Panc1 (cell line): ENCODE measurements at regions not wholly inside any gene's neighbourhood (a gene's known extent, or its start where the extent isn't known, plus 50 kb on each side); places are given as distances from the start of the nearest gene placed in this dataset.

ENCODE experiments used
- ATAC-seq: fragments of 200-7000 bp; cut with Tn5 transposase; 2 replicates; pipeline ENCODE4 v1.9.1; 2020; ENCODE audit warnings: mild to moderate bottlenecking, moderate library complexity
- BruUV-seq: library from RNA; stranded (reverse); fragments of 400-500 nt; replicated peaks from 2 replicates; lab custom pipeline; 2021; lab: Mats Ljungman, UMichigan
- CTCF ChIA-PET: fragments of 300-600 bp; sonication (Branson Sonifier 250); formaldehyde crosslinking; loops from one replicate; lab custom pipeline; 2022; ENCODE audit warnings: antibody characterized with exemption; lab: Charles Lee
- POLR2A ChIA-PET: fragments of 300-600 bp; sonication (Branson Sonifier 250); formaldehyde crosslinking; loops from one replicate; lab custom pipeline; 2022; ENCODE audit warnings: antibody characterized with exemption; lab: Charles Lee
- DNase-seq: peaks from one replicate; pipeline ENCODE4 v3.0.0-alpha.2; 2010; ENCODE audit warnings: low read depth, low spot score
- H3K27ac ChIP-seq: 2 replicates; pipeline ENCODE4 v1.5.1; 2011; ENCODE audit warnings: mild to moderate bottlenecking, low read length, inconsistent platforms
- H3K27me3 ChIP-seq: fragments of 200-500 bp; sonication (Bioruptor generic); 2 replicates; pipeline ENCODE4 v1.6.0; 2014; ENCODE audit warnings: low read length, inconsistent platforms; ENCODE audit not compliant: control insufficient read depth, insufficient read depth
- H3K36me3 ChIP-seq: fragments of 200-500 bp; sonication (Bioruptor generic); 2 replicates; pipeline ENCODE4 v1.5.1; 2014; ENCODE audit warnings: inconsistent platforms, mild to moderate bottlenecking, low read length, moderate library complexity; ENCODE audit not compliant: control insufficient read depth, insufficient read depth
- H3K4me1 ChIP-seq: 2 replicates; pipeline ENCODE4 v1.5.1; 2011; ENCODE audit warnings: inconsistent platforms, mild to moderate bottlenecking, low read length, moderate library complexity; ENCODE audit not compliant: control insufficient read depth, insufficient read depth
- H3K4me3 ChIP-seq, 2 experiments: 2 replicates each; pipeline ENCODE4 v1.5.1; 2011 to 2012; ENCODE audit warnings: low read depth in 2 of 2, low read length in 2 of 2, mild to moderate bottlenecking in 2 of 2, inconsistent platforms in 1 of 2, moderate library complexity in 1 of 2
- H3K9me3 ChIP-seq: fragments of 200-500 bp; sonication (Bioruptor generic); 2 replicates; pipeline ENCODE4 v1.5.1; 2014; ENCODE audit warnings: low read depth, mild to moderate bottlenecking, inconsistent platforms, low read length, moderate library complexity; ENCODE audit not compliant: control insufficient read depth, insufficient read depth
- CTCF ChIP-seq: fragments of 450-650 bp; IDR thresholded peaks from 2 replicates; pipeline ENCODE4 v1.5.1; 2017; ENCODE audit warnings: mild to moderate bottlenecking
- POLR2AphosphoS5 ChIP-seq: IDR thresholded peaks from 2 replicates; pipeline ENCODE4 v1.6.1; 2012; ENCODE audit warnings: mild to moderate bottlenecking, low read depth, low read length, moderate library complexity
- REST ChIP-seq, 2 experiments: IDR thresholded peaks; 2 replicates each; pipeline ENCODE4 v1.6.1; 2011 to 2012; ENCODE audit warnings: low read depth in 2 of 2, control low read depth in 1 of 2, low read length in 1 of 2, mild to moderate bottlenecking in 1 of 2, moderate library complexity in 1 of 2; ENCODE audit not compliant: insufficient read depth in 1 of 2
- SIN3A ChIP-seq: IDR thresholded peaks from 2 replicates; pipeline ENCODE4 v1.6.1; 2012; ENCODE audit warnings: low read depth, mild to moderate bottlenecking, low read length, moderate library complexity, borderline replicate concordance; ENCODE audit not compliant: insufficient read depth
- TCF7L2 ChIP-seq: IDR thresholded peaks from 2 replicates; pipeline ENCODE4 v1.6.1; 2011; ENCODE audit warnings: mild to moderate bottlenecking, low read depth, low read length, inconsistent platforms
- in situ Hi-C: cut with HindIII; loops from 2 replicates; pipeline ENCODE4 v1.10.0; 2016; ENCODE audit warnings: low sequenced_read_pairs, low pct_unique_long_range_greater_than_20kb
- intact Hi-C: fragments of 100-400 bp; cut with micrococcal nuclease; formaldehyde crosslinking; loops from one replicate; pipeline ENCODE4 v1.10.0; 2022; ENCODE audit not compliant: unreplicated experiment

- intact Hi-C loops (no loop called here), in situ Hi-C loops (no loop called here)
- CTCF ChIA-PET, result no interaction called here
- Histone ChIP-seq H3K4me1 (no peaks in the 10 kb centered on the region), H3K4me3 (no peak overlapping the region), H3K36me3 (no peaks in the 10 kb centered on the region), H3K9me3 (no peaks in the 10 kb centered on the region), H3K27me3 (no peaks in the 10 kb centered on the region), H3K27ac (no peak overlapping the region)
- no peak for ATAC-seq
- no TSS peak for BruUV-seq
- no peak for DNase-seq
- no peak for TF ChIP-seq POLR2AphosphoS5
- TF ChIP-seq TCF7L2, result no peak
- TF ChIP-seq SIN3A, result no peak
- no peak for TF ChIP-seq REST (IDR thresholded peaks at IDR 0.05; ENCODE audit: insufficient read depth in 1 of 2, low read depth in 2 of 2, low read length in 1 of 2)
- TF ChIP-seq CTCF, result no peak
- POLR2A ChIA-PET, result no interaction called here
These were observed 83.3 kb downstream of the EDEM1 start for GRCh38 chr3:5270666-5271371.

GRCh38 chr3:5271372-5271683, 83.8 kb downstream of the EDEM1 start:
- intact Hi-C loops (no loop called here), in situ Hi-C loops (no loop called here)
- TF ChIP-seq REST (IDR thresholded peaks at IDR 0.05; ENCODE audit: insufficient read depth in 1 of 2, low read depth in 2 of 2, low read length in 1 of 2) (no peak), POLR2AphosphoS5 (no peak), CTCF (no peak), SIN3A (no peak), TCF7L2 (no peak)
- no TSS peak for BruUV-seq
- H3K4me1 ChIP-seq, result no peaks in the 10 kb centered on the region
- ATAC-seq (no peak), DNase-seq (no peak)
- H3K36me3 ChIP-seq, result no peaks in the 10 kb centered on the region
- no peak overlapping the region for H3K4me3 ChIP-seq
- H3K9me3 ChIP-seq, result no peaks in the 10 kb centered on the region
- POLR2A ChIA-PET, result no interaction called here
- no peak overlapping the region for H3K27ac ChIP-seq
- H3K27me3 ChIP-seq, result no peaks in the 10 kb centered on the region
- CTCF ChIA-PET, result interaction anchor here (0.5 kb wide), 1 partner anchor 1982 kb away, joined by 8 read pairs; no protein-coding TSS in a partner anchor
